HUES6 (cell line): ENCODE measurements at regions not wholly inside any gene's neighbourhood (a gene's known extent, or its start where the extent isn't known, plus 50 kb on each side); places are given as distances from the start of the nearest gene placed in this dataset.

Source experiments
- H3K27ac ChIP-seq: 2 replicates; pipeline ENCODE4 v1.7.0; 2013; ENCODE audit warnings: low read depth, mild to moderate bottlenecking, low read length, inconsistent platforms
- H3K27me3 ChIP-seq: 2 replicates; pipeline ENCODE4 v1.6.1; 2013; ENCODE audit warnings: low read length; ENCODE audit not compliant: control insufficient read depth, insufficient read depth
- H3K36me3 ChIP-seq: 2 replicates; pipeline ENCODE4 v1.6.1; 2013; ENCODE audit warnings: low read length; ENCODE audit not compliant: control insufficient read depth, insufficient read depth
- H3K4me1 ChIP-seq: 2 replicates; pipeline ENCODE4 v1.6.1; 2013; ENCODE audit warnings: low read length; ENCODE audit not compliant: control insufficient read depth, insufficient read depth
- H3K4me3 ChIP-seq: 2 replicates; pipeline ENCODE4 v1.5.1; 2013; ENCODE audit warnings: low read depth, low read length
- H3K9ac ChIP-seq: one replicate; pipeline ENCODE4 v1.6.1; 2013; ENCODE audit warnings: mild to moderate bottlenecking, low read length
- H3K9me3 ChIP-seq: 2 replicates; pipeline ENCODE4 v1.6.1; 2013; ENCODE audit warnings: low read depth, low read length; ENCODE audit not compliant: control insufficient read depth, insufficient read depth

DNA sequence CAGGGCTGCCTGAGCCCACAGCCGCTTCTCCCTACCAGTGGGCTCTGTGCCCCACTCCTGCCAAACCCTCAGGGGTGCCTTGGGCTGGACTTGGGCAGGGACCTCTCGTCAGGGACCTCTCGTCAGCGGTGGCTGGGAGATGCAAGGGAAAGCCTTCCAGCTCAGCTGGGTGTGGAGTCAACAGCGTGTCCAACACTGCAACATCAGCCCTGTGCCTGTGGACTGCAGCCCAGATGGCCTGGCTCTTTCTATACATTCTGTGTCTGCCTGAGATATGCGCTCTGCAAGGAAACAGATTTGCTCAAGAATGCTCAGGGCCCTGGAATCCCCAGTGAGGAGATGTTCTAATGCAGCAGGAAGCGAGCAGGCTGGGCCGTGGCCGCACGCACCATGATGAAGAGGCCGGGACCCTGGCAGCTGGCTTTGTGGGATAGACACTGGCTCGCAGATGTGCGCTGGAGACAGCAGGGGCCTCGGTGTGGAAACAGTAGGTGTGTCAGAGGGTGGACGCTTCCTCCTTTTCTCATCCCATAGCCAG is 85.0 kb upstream of the COL5A1 start:
- H3K27me3 ChIP-seq, result no peaks in the 10 kb centered on the region
- H3K9me3 ChIP-seq, result no peaks in the 10 kb centered on the region
- no peaks in the 10 kb centered on the region for H3K36me3 ChIP-seq
- H3K4me3 ChIP-seq, result no peak overlapping the region
- H3K4me1 ChIP-seq, result peaks cover 16% of the 10 kb centered on the region; the same call in 1 of the 2 replicates
- no peak overlapping the region for H3K9ac ChIP-seq
- H3K27ac ChIP-seq, result no peak overlapping the region

DNA sequence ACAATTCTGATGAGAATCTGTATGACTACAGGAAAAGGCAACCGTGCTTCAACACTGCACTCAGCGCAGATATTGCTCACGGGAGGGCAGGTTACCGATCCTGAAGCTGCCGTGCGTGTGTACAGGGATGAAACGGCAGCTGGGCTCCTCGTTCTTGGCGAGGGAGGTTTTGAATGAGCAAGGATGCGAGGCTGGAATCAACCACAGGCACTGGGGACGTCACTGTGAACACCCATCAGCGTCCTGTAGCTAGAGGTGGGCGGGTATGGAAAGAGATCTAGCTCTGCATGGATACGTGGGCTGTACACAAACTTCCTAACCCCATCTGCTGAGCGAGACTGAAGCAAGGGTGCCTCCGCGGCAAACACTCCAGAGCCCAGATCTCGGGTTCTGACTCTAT is 84.3 kb upstream of the COL5A1 start:
- Histone ChIP-seq H3K4me3 (no peak overlapping the region), H3K9me3 (no peaks in the 10 kb centered on the region), H3K36me3 (no peaks in the 10 kb centered on the region), H3K27ac (no peak overlapping the region), H3K9ac (no peak overlapping the region), H3K27me3 (no peaks in the 10 kb centered on the region), H3K4me1 (peaks cover 14% of the 10 kb centered on the region; the same call in 1 of the 2 replicates)

DNA sequence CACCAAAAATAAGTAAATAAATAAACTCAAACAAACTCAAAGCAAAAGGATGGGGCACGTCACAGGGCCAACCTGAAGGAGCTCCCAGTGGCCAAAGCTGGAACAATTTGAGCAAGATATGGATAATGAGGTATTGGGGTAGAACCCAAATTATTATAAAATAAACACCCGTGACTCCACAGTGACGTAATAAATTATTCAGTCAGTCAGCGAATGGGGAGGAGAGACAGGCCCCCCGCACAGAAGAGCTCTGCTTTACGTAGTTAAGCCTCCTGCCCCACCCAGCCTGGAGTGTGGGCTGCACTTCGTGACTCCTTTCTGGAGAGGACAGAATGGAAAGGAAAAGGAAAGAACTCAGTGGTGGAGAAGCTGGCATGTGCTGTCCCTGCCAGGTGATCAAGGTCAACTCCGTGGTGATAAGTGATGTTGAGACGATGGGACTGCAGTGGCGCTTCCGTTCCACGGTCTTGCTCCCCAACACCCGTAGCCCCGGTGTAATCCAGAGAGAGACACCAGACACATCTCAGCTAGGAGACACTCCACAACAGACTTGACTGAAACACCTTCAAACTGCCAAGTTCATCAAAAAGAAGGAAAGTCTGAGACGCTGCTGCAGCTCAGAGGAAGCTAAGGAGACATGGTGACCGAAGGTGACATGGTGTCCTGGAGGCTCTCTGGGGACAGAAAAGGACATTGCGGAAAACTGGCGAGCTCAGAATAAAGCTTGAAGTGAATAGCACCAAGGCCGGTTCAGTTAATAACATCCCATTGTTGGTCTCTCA is 83.3 kb upstream of the COL5A1 start:
- Histone ChIP-seq H3K27ac (no peak overlapping the region), H3K9ac (no peak overlapping the region), H3K27me3 (no peaks in the 10 kb centered on the region), H3K36me3 (no peaks in the 10 kb centered on the region), H3K4me1 (peaks cover 11% of the 10 kb centered on the region; the same call in 1 of the 2 replicates), H3K9me3 (peaks cover 1% of the 10 kb centered on the region; the same call in 1 of the 2 replicates), H3K4me3 (no peak overlapping the region)

DNA sequence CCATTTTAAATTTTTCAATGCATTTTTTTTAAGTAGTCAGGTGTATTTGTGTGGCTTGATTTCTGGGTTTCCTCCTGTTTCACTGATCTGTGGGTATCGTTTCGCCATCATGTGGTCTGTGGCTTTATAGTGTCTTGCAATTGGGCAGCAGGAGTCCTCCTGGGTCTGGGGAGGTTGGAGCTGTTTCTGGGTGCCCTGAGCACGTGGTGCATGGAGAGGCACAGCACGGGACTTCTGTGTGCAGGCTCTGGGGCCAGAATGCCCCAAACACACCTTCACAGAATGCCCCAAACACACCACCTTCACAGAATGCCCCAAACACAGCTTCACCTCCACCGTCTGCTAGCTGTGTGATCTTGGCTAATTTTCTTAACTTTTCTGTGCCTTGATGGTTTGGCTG is 82.6 kb upstream of the COL5A1 start:
- H3K27ac ChIP-seq, result no peak overlapping the region
- peaks cover 5% of the 10 kb centered on the region for H3K9me3 ChIP-seq
- no peak overlapping the region for H3K4me3 ChIP-seq
- peaks cover 7% of the 10 kb centered on the region; the same call in 1 of the 2 replicates for H3K4me1 ChIP-seq
- H3K27me3 ChIP-seq, result no peaks in the 10 kb centered on the region
- no peak overlapping the region for H3K9ac ChIP-seq
- no peaks in the 10 kb centered on the region for H3K36me3 ChIP-seq

DNA sequence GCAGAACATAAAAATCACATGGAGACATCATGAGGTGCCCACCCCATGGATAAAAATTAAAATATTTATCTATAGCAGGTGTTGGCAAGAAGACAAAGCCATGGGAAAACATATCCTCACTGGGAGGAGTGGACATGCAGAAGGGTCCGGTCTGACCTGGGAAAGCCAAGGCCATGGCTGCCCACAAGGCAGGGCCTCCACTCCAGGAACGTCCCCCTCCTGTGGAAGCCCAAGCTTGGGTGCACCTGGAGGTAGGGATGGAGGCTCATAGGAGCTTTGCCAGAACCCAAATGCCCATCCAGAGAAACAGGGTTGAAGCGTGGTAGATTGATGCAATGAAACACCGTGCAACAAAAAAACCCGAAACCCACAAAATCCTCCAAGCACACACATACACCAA is 81.4 kb upstream of the COL5A1 start:
- H3K4me3 ChIP-seq, result no peak overlapping the region
- no peaks in the 10 kb centered on the region for H3K4me1 ChIP-seq
- H3K27ac ChIP-seq, result no peak overlapping the region
- H3K9ac ChIP-seq, result no peak overlapping the region
- peaks cover 14% of the 10 kb centered on the region for H3K9me3 ChIP-seq
- H3K27me3 ChIP-seq, result no peaks in the 10 kb centered on the region
- no peaks in the 10 kb centered on the region for H3K36me3 ChIP-seq

DNA sequence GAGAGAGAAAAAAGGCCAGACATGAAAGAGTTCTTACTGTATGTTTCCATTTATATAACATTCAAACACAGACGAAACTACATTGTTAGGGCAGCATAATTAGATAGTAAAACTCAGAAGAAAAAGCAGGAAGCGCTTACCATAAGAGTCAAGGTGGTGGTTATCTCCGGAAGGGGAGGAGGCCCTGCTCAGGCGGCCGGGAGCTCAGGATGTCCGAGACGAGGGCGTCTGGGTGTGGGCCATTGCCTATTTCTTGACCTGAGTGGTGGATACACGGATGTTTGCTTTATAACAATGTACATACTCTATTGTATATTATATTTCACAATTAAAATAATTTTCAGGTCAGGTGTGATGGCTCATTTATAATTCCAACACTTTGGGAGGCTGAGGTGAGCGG is 80.9 kb upstream of the COL5A1 start:
- no peaks in the 10 kb centered on the region for H3K27me3 ChIP-seq
- H3K4me1 ChIP-seq, result no peaks in the 10 kb centered on the region
- no peak overlapping the region for H3K4me3 ChIP-seq
- peaks cover 18% of the 10 kb centered on the region for H3K9me3 ChIP-seq
- no peak overlapping the region for H3K9ac ChIP-seq
- H3K36me3 ChIP-seq, result no peaks in the 10 kb centered on the region
- no peak overlapping the region for H3K27ac ChIP-seq

DNA sequence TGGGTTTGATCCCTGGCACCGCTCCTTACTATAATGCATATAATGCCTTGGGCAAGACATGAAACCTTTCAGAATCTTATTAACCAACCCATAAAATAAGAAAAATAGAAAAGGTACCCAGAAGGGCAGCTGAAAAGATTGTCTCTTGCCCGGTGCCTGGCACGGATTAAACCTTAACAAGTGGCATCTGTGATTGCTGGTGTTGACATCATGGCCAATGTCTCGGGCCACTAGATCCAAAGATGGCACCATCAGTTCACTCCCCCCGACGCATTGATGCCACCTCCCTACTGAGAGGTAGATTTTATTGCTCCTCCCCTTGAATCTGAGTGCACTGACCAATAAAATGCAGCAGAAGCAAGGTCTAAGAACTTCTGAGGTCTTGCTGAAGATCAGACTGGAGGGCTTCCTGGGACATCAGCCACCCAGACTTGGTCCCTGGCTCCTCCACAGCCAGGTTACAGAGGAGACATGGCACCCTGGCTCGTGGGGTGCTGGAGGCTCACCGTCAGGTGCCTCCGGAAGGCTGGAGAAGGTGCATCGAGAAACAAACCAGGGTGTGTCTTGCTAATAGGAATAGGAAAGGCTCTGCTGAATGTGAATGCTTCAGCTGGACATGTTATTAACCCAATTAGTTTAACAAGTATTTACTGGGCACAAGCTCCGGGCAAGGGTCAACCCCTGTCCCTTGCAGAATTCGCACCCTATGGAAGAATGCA is 80.0 kb upstream of the COL5A1 start:
- H3K9me3 ChIP-seq, result peaks cover 18% of the 10 kb centered on the region
- H3K4me3 ChIP-seq, result no peak overlapping the region
- no peaks in the 10 kb centered on the region for H3K4me1 ChIP-seq
- H3K27ac ChIP-seq, result no peak overlapping the region
- H3K27me3 ChIP-seq, result no peaks in the 10 kb centered on the region
- no peak overlapping the region for H3K9ac ChIP-seq
- no peaks in the 10 kb centered on the region for H3K36me3 ChIP-seq

DNA sequence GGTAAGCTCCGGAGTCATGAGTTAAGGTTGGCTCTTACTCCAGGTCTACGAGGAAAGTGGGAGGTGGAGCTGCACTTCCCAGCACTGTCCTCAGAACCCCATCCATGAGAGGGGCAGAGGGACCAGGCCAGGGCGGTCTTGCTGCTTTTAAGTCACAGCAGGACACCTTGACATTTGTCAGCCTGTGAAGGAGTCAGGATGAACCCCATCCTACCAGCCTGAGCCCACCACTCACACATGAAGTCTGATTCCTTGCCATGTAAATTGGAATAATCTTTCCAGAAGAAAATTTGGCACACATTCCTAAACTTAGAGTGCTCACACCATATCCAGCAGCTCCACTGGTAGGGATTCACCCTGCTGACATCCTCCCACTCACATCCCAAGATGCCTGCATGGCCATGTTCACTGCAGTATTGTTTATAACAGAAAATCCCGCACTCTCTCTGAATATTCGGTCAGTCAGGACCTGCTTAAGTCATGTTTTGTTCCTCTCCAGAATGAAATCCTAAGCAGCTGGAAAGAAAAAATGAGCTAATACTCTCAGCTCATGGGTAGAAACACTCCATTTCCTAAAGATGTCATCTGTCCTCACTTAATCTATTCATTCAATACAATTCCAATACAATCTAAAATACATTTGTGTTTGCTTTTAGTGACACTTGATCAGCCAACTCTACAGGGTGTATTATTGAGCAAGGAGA is 79.3 kb upstream of the COL5A1 start:
- peaks cover 25% of the 10 kb centered on the region for H3K9me3 ChIP-seq
- no peaks in the 10 kb centered on the region for H3K4me1 ChIP-seq
- H3K27me3 ChIP-seq, result no peaks in the 10 kb centered on the region
- H3K36me3 ChIP-seq, result no peaks in the 10 kb centered on the region
- H3K9ac ChIP-seq, result no peak overlapping the region
- no peak overlapping the region for H3K27ac ChIP-seq
- H3K4me3 ChIP-seq, result no peak overlapping the region

DNA sequence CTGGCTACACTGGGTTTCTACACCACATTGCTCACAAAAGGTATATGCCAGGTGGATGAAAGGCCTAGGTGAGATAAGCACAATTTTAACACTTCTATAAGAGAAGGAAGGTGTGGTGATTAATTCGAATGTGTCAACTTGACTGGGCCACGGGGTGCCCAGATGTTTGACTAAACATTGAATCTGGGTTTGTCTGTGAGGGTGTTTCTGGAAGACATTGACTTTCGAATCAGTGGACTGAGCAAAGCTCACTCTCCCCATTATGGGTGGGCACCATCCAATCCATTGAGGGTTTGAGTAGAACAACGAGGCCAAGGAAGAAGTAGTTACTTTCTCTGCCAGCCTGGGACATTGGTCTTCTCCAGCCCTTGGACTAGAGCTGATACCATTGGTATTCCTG is 78.2 kb upstream of the COL5A1 start:
- no peak overlapping the region for H3K9ac ChIP-seq
- H3K4me1 ChIP-seq, result no peaks in the 10 kb centered on the region
- H3K9me3 ChIP-seq, result peaks cover 27% of the 10 kb centered on the region
- H3K36me3 ChIP-seq, result no peaks in the 10 kb centered on the region
- no peaks in the 10 kb centered on the region for H3K27me3 ChIP-seq
- no peak overlapping the region for H3K27ac ChIP-seq
- no peak overlapping the region for H3K4me3 ChIP-seq

DNA sequence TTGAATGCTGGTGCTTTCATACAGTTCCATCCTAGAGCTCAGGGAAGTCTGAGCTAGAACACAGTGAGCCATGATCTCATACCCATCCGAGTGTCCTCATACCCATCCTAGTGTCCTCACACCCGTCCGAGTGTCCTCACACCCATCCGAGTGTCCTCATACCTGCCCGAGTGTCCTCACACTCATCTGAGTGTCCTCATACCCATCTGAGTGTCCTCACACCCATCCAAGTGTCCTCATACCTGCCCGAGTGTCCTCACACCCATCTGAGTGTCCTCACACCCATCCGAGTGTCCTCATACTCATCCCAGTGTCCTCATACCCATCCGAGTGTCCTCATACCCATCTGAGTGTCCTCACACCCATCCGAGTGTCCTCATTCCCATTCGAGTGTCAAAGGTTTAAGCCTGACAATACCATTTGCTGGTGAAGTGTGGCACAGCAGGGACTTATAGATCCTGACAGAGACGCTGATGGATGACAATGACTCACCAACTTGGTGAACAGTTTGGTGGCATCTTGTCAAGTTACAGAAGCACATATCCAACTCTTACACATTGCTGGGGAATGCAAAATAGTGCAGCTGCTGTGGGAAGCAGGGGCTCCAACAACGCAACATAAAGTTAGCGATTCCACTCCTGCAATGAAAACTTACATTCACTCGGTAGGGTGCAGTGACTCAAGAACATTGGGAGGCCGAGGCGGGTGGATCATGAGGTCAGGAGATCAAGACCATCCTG is 77.0 kb upstream of the COL5A1 start:
- Histone ChIP-seq H3K4me1 (no peaks in the 10 kb centered on the region), H3K27me3 (no peaks in the 10 kb centered on the region), H3K9me3 (peaks cover 27% of the 10 kb centered on the region)

More for the DNA sequence above, 77.0 kb upstream of the COL5A1 start:
- no peak overlapping the region for H3K9ac ChIP-seq
- no peak overlapping the region for H3K4me3 ChIP-seq
- H3K36me3 ChIP-seq, result no peaks in the 10 kb centered on the region
- no peak overlapping the region for H3K27ac ChIP-seq
